HCT116 (cell line): ENCODE measurements at regions not wholly inside any gene's neighbourhood (a gene's known extent, or its start where the extent isn't known, plus 50 kb on each side); places are given as distances from the start of the nearest gene placed in this dataset.

ENCODE experiments used
- ATAC-seq: fragments of 200-7000 bp; cut with Tn5 transposase; 2 replicates; pipeline ENCODE4 v1.9.1; 2020; ENCODE audit warnings: mild to moderate bottlenecking, moderate library complexity
- BruUV-seq: library from RNA; stranded (reverse); fragments of 400-500 nt; replicated peaks from 2 replicates; lab custom pipeline; 2021; lab: Mats Ljungman, UMichigan
- CTCF ChIA-PET: fragments of 300-600 bp; sonication (Branson Sonifier 250); formaldehyde crosslinking; loops from one replicate; lab custom pipeline; 2021; ENCODE audit warnings: antibody characterized with exemption; lab: Charles Lee
- POLR2A ChIA-PET: fragments of 300-600, 350-600 bp; sonication (Branson Sonifier 250); formaldehyde crosslinking; loops from one replicate; lab custom pipeline; 2021; ENCODE audit warnings: antibody characterized with exemption; lab: Charles Lee
- RAD21 ChIA-PET, 2 experiments: fragments of 300-600 bp; sonication (Branson Sonifier 250); formaldehyde crosslinking; loops; one replicate each; lab custom pipeline; 2023; ENCODE audit warnings: low total read pairs in 2 of 2; ENCODE audit not compliant: uncharacterized antibody in 2 of 2, unreplicated experiment in 2 of 2, low non-redundant PET in 1 of 2; lab: Charles Lee
- DNase-seq: peaks from one replicate; pipeline ENCODE4 v3.0.0-alpha.2; 2010; ENCODE audit warnings: low read depth, low spot score
- H2AFZ ChIP-seq: fragments of 200-600 bp; shearing (Covaris generic), sonication (generic); 2 replicates; pipeline ENCODE4 v1.6.1; 2017; ENCODE audit warnings: low read depth, mixed run types, mixed read lengths, antibody characterized with exemption, low read length; ENCODE audit not compliant: poor library complexity, severe bottlenecking
- H3K27ac ChIP-seq: 2 replicates; pipeline ENCODE4 v1.5.1; 2012; ENCODE audit warnings: low read depth, low read length
- H3K27me3 ChIP-seq: fragments of 200-600 bp; sonication (generic); 2 replicates; pipeline ENCODE4 v1.6.1; 2016; ENCODE audit warnings: mixed run types, low read length, mixed read lengths; ENCODE audit not compliant: insufficient read depth
- H3K36me3 ChIP-seq, 2 experiments: fragments of 200-500 bp in 1 of 2; fragments of 200-600 bp in 1 of 2; sonication (Bioruptor generic) in 1 of 2; sonication (generic) in 1 of 2; 2 replicates each; pipeline versions ENCODE4 v1.5.1 to v1.6.1; 2014 to 2016; ENCODE audit warnings: low read length in 2 of 2, inconsistent platforms in 1 of 2, mixed read lengths in 1 of 2, mixed run types in 1 of 2; ENCODE audit not compliant: insufficient read depth in 2 of 2, control insufficient read depth in 1 of 2
- H3K4me1 ChIP-seq, 2 experiments: fragments of 200-600 bp in 1 of 2; sonication (generic) in 1 of 2; 2 replicates each; pipeline versions ENCODE4 v1.5.1 to v1.6.1; 2012 to 2017; ENCODE audit warnings: low read length in 2 of 2, inconsistent platforms in 1 of 2, mild to moderate bottlenecking in 1 of 2, mixed read lengths in 1 of 2, mixed run types in 1 of 2, moderate library complexity in 1 of 2; ENCODE audit not compliant: insufficient read depth in 2 of 2, control insufficient read depth in 1 of 2
- H3K4me2 ChIP-seq: fragments of 200-600 bp; sonication (generic); 2 replicates; pipeline ENCODE4 v1.6.1; 2017; ENCODE audit warnings: mixed run types, low read length, mixed read lengths
- H3K4me3 ChIP-seq, 2 experiments: fragments of 200-600 bp in 1 of 2; sonication (generic) in 1 of 2; replicated peaks in 1 of 2; 2 replicates each; pipeline ENCODE4 v1.5.1; 2011 to 2016; ENCODE audit warnings: low read length in 2 of 2, control low read depth in 1 of 2, low read depth in 1 of 2, mild to moderate bottlenecking in 1 of 2, mixed read lengths in 1 of 2, mixed run types in 1 of 2
- H3K79me2 ChIP-seq: fragments of 200-600 bp; sonication (generic); 2 replicates; pipeline ENCODE4 v1.6.1; 2017; ENCODE audit warnings: mild to moderate bottlenecking, mixed run types, low read length, moderate library complexity, mixed read lengths; ENCODE audit not compliant: insufficient read depth
- H3K9ac ChIP-seq: fragments of 200-600 bp; sonication (generic); 2 replicates; pipeline ENCODE4 v1.6.1; 2016; ENCODE audit warnings: low read length, mixed read lengths
- H3K9me2 ChIP-seq: fragments of 200-600 bp; sonication (generic), shearing (Covaris generic); 2 replicates; pipeline ENCODE4 v1.6.1; 2017; ENCODE audit warnings: mixed run types, mild to moderate bottlenecking, moderate library complexity; ENCODE audit not compliant: insufficient read depth
- H3K9me3 ChIP-seq, 2 experiments: fragments of 200-500 bp in 1 of 2; fragments of 200-600 bp in 1 of 2; sonication (Bioruptor generic) in 1 of 2; sonication (generic) in 1 of 2; 2 replicates each; pipeline ENCODE4 v1.6.1; 2014 to 2017; ENCODE audit warnings: low read length in 2 of 2, mixed read lengths in 2 of 2, inconsistent platforms in 1 of 2, low read depth in 1 of 2, mild to moderate bottlenecking in 1 of 2, mixed run types in 1 of 2, moderate library complexity in 1 of 2; ENCODE audit not compliant: control insufficient read depth in 1 of 2, insufficient read depth in 1 of 2
- H4K20me1 ChIP-seq: fragments of 200-600 bp; sonication (generic), shearing (Covaris generic); 2 replicates; pipeline ENCODE4 v1.6.1; 2017; ENCODE audit warnings: mixed run types, mild to moderate bottlenecking, moderate library complexity; ENCODE audit not compliant: insufficient read depth
- CBX3 ChIP-seq: IDR thresholded peaks from 2 replicates; pipeline ENCODE4 v1.6.1; 2012; ENCODE audit warnings: low read depth
- FOSL1 ChIP-seq: IDR thresholded peaks from 2 replicates; pipeline ENCODE4 v1.6.1; 2012; ENCODE audit warnings: low read depth
- JUND ChIP-seq: IDR thresholded peaks from 2 replicates; pipeline ENCODE4 v1.6.1; 2012
- MAX ChIP-seq: IDR thresholded peaks from 2 replicates; pipeline ENCODE4 v1.6.1; 2012
- POLR2AphosphoS5 ChIP-seq: IDR thresholded peaks from 2 replicates; pipeline ENCODE4 v1.6.1; 2011; ENCODE audit warnings: mild to moderate bottlenecking, low read depth, low read length, moderate library complexity
- SRF ChIP-seq: IDR thresholded peaks from 2 replicates; pipeline ENCODE4 v1.6.1; 2012; ENCODE audit warnings: low read depth
- TCF7L2 ChIP-seq: IDR thresholded peaks from 2 replicates; pipeline ENCODE4 v1.7.0; 2011; ENCODE audit warnings: borderline replicate concordance, inconsistent platforms; ENCODE audit not compliant: insufficient read depth, insufficient read length; ENCODE audit errors: extremely low read depth
- ZBTB33 ChIP-seq: IDR thresholded peaks from 2 replicates; pipeline ENCODE4 v1.6.1; 2011; ENCODE audit warnings: mild to moderate bottlenecking, low read length, moderate library complexity; ENCODE audit not compliant: insufficient replicate concordance; ENCODE audit errors: extremely low read depth
- ZFX ChIP-seq: fragments of 450-650 bp; IDR thresholded peaks from 2 replicates; pipeline ENCODE4 v1.6.1; 2017
- intact Hi-C: fragments of 100-400 bp; cut with micrococcal nuclease; formaldehyde crosslinking; loops from 2 replicates; pipeline ENCODE4 v1.10.0; 2022
- TF ChIP-seq, protein P1 (sequence below), 3 experiments: fragments of 200-600 bp in 1 of 3; sonication (generic) in 1 of 3; IDR thresholded peaks in 2 of 3; conservative IDR thresholded peaks in 1 of 3; 2 replicates each; pipeline ENCODE4 v1.5.1; 2012 to 2017; ENCODE audit warnings: low read depth in 2 of 3, low read length in 2 of 3, antibody characterized with exemption in 1 of 3, borderline replicate concordance in 1 of 3, control low read depth in 1 of 3, mild to moderate bottlenecking in 1 of 3, mixed read lengths in 1 of 3, mixed run types in 1 of 3, moderate library complexity in 1 of 3; ENCODE audit not compliant: insufficient read depth in 1 of 3

- Histone ChIP-seq H3K79me2 (no peaks in the 10 kb centered on the region), H4K20me1 (no peaks in the 10 kb centered on the region), H3K9me3 (no peaks in the 10 kb centered on the region), H3K9me2 (no peaks in the 10 kb centered on the region), H3K4me1 (no peaks in the 10 kb centered on the region), H2AFZ (no peak overlapping the region), H3K27ac (no peak overlapping the region), H3K4me2 (no peak overlapping the region), H3K27me3 (no peaks in the 10 kb centered on the region), H3K36me3 (no peaks in the 10 kb centered on the region), H3K9ac (no peak overlapping the region), H3K4me3 (no peak overlapping the region)
- DNase-seq (no peak), ATAC-seq (no peak)
- no TSS peak for BruUV-seq
- TF ChIP-seq TCF7L2 (no peak), ZFX (no peak), SRF (no peak), CBX3 (no peak), JUND (no peak), MAX (no peak), POLR2AphosphoS5 (no peak), ZBTB33 (no peak), FOSL1 (no peak)
- TF ChIP-seq, protein P1, sequence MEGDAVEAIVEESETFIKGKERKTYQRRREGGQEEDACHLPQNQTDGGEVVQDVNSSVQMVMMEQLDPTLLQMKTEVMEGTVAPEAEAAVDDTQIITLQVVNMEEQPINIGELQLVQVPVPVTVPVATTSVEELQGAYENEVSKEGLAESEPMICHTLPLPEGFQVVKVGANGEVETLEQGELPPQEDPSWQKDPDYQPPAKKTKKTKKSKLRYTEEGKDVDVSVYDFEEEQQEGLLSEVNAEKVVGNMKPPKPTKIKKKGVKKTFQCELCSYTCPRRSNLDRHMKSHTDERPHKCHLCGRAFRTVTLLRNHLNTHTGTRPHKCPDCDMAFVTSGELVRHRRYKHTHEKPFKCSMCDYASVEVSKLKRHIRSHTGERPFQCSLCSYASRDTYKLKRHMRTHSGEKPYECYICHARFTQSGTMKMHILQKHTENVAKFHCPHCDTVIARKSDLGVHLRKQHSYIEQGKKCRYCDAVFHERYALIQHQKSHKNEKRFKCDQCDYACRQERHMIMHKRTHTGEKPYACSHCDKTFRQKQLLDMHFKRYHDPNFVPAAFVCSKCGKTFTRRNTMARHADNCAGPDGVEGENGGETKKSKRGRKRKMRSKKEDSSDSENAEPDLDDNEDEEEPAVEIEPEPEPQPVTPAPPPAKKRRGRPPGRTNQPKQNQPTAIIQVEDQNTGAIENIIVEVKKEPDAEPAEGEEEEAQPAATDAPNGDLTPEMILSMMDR (IDR thresholded peaks at IDR 0.05 in 2 of 3, conservative IDR thresholded peaks at IDR 0.05 in 1 of 3; ENCODE audit: borderline replicate concordance in 1 of 3, insufficient read depth in 1 of 3, low read depth in 2 of 3, low read length in 2 of 3): no peak
- ChIA-PET CTCF (no interaction called here), POLR2A (no interaction called here), RAD21 (no interaction called here)
- intact Hi-C loops: no loop called here
Observed at GRCh38 chr3:192033246-192033645, 572.3 kb downstream of the PYDC2 start.
